ENCODE measurements at regions not wholly inside any gene's neighbourhood (a gene's known extent, or its start where the extent isn't known, plus 50 kb on each side); places are given as distances from the start of the nearest gene placed in this dataset.

DNA sequence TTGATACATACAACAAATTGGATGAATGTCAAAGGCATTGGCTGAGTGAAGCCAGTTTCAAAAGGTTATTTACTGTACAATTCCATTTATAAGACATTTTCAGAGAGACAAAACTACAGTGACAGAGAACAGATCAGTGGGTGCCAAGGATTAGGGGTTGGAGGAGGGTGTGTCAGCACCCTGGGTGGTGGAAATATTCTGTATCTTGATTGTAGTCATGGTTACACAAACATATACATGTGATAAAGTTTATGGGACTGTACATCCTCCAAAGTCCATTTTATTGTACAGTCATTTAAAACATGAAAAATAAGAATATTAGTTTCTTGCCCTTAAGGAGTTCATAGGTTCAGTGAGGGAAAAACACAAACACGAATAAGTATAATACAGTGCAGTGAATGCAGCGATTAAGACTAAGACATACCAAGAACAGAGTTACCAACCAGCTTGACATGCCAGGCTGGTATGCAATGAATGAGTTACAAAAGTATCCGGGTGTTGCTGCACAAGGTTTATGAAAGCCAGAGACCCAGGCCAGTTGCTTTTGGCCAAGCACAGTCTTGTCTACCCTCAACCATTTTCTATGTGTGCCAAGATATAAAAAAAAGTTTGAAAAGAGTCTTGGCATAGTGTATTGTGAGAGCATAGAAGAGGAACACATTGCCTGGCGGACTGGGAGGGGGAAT is 123.6 kb downstream of the MSL3 start:
- peaks cover 0 to 14% of the 10 kb centered on the region in 2 donors for H3K27me3 ChIP-seq
- H3K4me1 ChIP-seq, result no peaks in the 10 kb centered on the region
- intact Hi-C loops (cut with DNase I), result no loop called here
- 49% methylated on average over 4 of the region's 4 CpGs for WGBS (ENCODE audit: insufficient coverage, low coverage, low lambda C conversion rate, missing lambda C conversion rate)
- TF ChIP-seq, protein P1, sequence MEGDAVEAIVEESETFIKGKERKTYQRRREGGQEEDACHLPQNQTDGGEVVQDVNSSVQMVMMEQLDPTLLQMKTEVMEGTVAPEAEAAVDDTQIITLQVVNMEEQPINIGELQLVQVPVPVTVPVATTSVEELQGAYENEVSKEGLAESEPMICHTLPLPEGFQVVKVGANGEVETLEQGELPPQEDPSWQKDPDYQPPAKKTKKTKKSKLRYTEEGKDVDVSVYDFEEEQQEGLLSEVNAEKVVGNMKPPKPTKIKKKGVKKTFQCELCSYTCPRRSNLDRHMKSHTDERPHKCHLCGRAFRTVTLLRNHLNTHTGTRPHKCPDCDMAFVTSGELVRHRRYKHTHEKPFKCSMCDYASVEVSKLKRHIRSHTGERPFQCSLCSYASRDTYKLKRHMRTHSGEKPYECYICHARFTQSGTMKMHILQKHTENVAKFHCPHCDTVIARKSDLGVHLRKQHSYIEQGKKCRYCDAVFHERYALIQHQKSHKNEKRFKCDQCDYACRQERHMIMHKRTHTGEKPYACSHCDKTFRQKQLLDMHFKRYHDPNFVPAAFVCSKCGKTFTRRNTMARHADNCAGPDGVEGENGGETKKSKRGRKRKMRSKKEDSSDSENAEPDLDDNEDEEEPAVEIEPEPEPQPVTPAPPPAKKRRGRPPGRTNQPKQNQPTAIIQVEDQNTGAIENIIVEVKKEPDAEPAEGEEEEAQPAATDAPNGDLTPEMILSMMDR (IDR thresholded peaks at IDR 0.05), result no peak
- TF ChIP-seq POLR2A (IDR thresholded peaks at IDR 0.05), result no peak
- ATAC-seq (no peak), DNase-seq (no peak)
- H3K4me3 ChIP-seq, result no peak overlapping the region
- H3K9me3 ChIP-seq, result no peaks in the 10 kb centered on the region
- no peak overlapping the region for H3K27ac ChIP-seq
- no peaks in the 10 kb centered on the region for H3K36me3 ChIP-seq

DNA sequence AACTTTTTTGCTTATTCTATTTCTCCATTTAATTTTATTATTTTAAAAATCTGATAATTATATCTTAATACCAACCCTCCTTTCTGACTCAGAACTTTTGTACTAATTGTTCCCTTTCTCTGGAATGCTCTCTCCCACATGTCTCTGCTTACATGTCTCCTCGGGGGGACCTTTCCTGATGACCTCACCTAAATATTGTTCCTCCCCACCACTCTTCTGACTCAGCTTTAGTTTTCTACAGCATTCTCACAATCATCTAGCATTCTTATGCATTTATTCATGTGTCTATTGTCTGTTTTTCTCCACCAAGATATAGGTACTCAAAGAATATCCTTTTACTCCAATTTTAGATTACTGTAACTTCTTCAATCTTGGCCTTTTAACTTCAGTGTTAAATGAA is 128.7 kb downstream of the MSL3 start:
- Histone ChIP-seq H3K27me3 (peaks cover 0 to 12% of the 10 kb centered on the region in 2 donors), H3K9me3 (no peaks in the 10 kb centered on the region)
- 29% methylated on average over 1 of the region's 1 CpG for WGBS (ENCODE audit: insufficient coverage, low coverage, low lambda C conversion rate, missing lambda C conversion rate)

DNA sequence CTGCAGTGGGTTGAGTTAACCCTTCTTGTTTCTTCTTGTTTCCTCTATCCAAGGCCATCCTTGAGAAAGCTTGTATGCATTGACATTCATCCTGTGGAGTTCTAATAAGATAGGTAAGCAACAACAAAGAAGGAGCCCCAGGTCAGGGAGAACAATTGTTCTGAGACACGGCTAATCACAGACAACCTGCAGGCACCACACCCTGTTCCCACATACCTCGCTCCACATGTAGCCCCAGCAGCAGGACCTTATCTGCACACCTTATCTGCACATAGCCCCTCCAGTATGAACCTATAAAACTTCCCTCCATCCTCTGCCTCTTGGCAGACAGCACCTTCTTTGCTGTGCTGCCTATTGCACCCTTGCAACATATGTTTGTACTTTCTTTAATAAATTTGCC is 129.1 kb downstream of the MSL3 start:
- intact Hi-C loops (cut with DNase I), result no loop called here
- Histone ChIP-seq H3K4me3 (no peak overlapping the region), H3K27me3 (peaks cover 0 to 12% of the 10 kb centered on the region in 2 donors), H3K9me3 (no peaks in the 10 kb centered on the region), H3K36me3 (no peaks in the 10 kb centered on the region), H3K4me1 (no peaks in the 10 kb centered on the region), H3K27ac (no peak overlapping the region)
- DNase-seq (no peak), ATAC-seq (no peak)
- TF ChIP-seq POLR2A (IDR thresholded peaks at IDR 0.05), result no peak
- TF ChIP-seq, protein P1 (IDR thresholded peaks at IDR 0.05), result no peak
- WGBS (ENCODE audit: insufficient coverage, low coverage, low lambda C conversion rate, missing lambda C conversion rate), result 14% methylated on average over 2 of the region's 2 CpGs

More for the DNA sequence above, 128.7 kb downstream of the MSL3 start:
- H3K36me3 ChIP-seq, result no peaks in the 10 kb centered on the region
- H3K27ac ChIP-seq, result no peak overlapping the region
- intact Hi-C loops (cut with DNase I), result no loop called here
- TF ChIP-seq, protein P1 (IDR thresholded peaks at IDR 0.05), result no peak
- no peak for TF ChIP-seq POLR2A (IDR thresholded peaks at IDR 0.05)
- no peak overlapping the region for H3K4me3 ChIP-seq
- no peak for ATAC-seq
- no peak for DNase-seq
- H3K4me1 ChIP-seq, result no peaks in the 10 kb centered on the region

DNA sequence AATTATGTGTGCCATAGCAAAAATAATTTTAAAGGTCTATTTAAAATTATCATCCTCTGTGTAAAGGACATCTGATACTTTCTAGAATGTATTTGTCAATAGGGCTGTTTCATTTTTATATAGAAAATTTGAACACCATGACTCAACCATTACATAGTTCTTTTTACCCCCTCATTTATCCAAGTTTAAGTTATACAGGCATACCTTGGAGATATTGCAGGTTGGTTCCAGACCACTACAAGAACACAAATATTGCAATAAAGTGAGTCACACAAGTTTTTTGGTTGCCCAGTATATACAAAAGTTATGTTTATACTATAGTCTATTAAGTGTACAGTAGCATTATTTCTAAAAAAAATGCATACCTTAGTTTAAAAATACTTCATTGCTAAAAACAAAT is 130.4 kb downstream of the MSL3 start:
- no peaks in the 10 kb centered on the region for H3K9me3 ChIP-seq
- no peaks in the 10 kb centered on the region for H3K4me1 ChIP-seq
- no peaks in the 10 kb centered on the region for H3K36me3 ChIP-seq
- intact Hi-C loops (cut with DNase I), result no loop called here
- no peak overlapping the region for H3K4me3 ChIP-seq
- no peak for DNase-seq
- no peak overlapping the region for H3K27ac ChIP-seq
- no peak for ATAC-seq
- H3K27me3 ChIP-seq, result peaks cover 0 to 12% of the 10 kb centered on the region in 2 donors
- no peak for TF ChIP-seq POLR2A (IDR thresholded peaks at IDR 0.05)
- TF ChIP-seq, protein P1 (IDR thresholded peaks at IDR 0.05), result no peak

DNA sequence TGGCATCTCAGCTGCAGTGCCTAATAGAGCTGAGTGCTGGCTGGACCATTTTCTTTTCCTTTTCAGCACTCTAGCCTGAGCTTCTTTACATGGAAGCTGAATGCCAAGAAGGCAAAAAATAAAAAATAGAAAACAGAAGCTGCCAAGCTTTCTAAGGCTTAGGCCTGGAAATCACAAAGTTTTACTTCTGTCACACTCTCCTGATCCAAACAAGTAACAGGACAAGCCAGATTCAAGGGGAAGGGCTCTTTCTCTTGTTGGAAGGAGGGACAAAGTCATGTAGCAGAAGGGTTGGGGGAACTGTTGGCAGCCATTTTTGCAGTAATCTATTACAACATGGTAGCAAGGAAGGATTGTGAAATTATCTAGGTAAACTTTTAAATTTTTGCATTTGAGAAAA is 131.8 kb downstream of the MSL3 start:
- no peak for TF ChIP-seq POLR2A (IDR thresholded peaks at IDR 0.05)
- TF ChIP-seq, protein P1 (IDR thresholded peaks at IDR 0.05), result no peak
- no peaks in the 10 kb centered on the region for H3K9me3 ChIP-seq
- no peak overlapping the region for H3K27ac ChIP-seq
- no peak overlapping the region for H3K4me3 ChIP-seq
- peaks cover 0 to 12% of the 10 kb centered on the region in 2 donors for H3K27me3 ChIP-seq
- intact Hi-C loops (cut with DNase I), result no loop called here
- DNase-seq (no peak), ATAC-seq (no peak)
- no peaks in the 10 kb centered on the region for H3K36me3 ChIP-seq
- H3K4me1 ChIP-seq, result no peaks in the 10 kb centered on the region

Measured in right lobe of liver (tissue), 6 donors.